ENCODE measurements at regions not wholly inside any gene's neighbourhood (a gene's known extent, or its start where the extent isn't known, plus 50 kb on each side); places are given as distances from the start of the nearest gene placed in this dataset.

DNA sequence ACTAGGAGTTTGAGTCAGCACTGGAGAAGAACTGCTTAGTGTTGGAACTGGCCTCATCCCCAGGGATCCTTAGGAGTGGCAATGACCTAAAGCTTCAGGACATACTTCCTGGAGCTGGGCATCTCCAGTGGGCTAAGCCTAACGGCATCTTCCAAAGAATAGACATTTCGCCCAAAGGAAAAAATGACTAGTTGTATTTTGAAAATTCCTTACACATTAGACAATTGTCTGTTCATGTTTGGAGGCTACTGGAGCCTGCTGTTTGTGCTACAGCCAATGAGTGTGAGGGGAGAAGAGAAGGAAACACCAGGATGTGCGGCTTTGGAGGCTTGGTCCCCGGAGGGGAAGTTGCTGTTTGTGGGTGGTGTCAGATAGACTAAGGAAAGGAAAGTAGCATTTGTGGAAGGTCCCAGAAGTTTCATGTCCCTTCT is 77.6 kb downstream of the POLR2M start:
- Histone ChIP-seq H3K4me1 (ENCODE audit: control insufficient read depth in 1 of 2, insufficient read depth in 2 of 2, low read length in 2 of 2) (no peaks in the 10 kb centered on the region), H3K4me2 (replicated peaks; ENCODE audit: extremely low read depth, low read length, poor library complexity, severe bottlenecking) (no peak overlapping the region), H3K9ac (ENCODE audit: insufficient read depth, low read length, poor library complexity, severe bottlenecking) (no peak overlapping the region), H3K79me2 (ENCODE audit: insufficient read depth, low read length) (no peaks in the 10 kb centered on the region), H3K36me3 (replicated peaks in 1 of 2; ENCODE audit: control insufficient read depth in 1 of 2, insufficient read depth in 2 of 2, low read length in 2 of 2) (no peaks in the 10 kb centered on the region), H3K27ac (ENCODE audit: low read depth in 1 of 2, low read length in 2 of 2) (no peak overlapping the region), H3K27me3 (ENCODE audit: control insufficient read depth in 2 of 2, insufficient read depth in 2 of 2, low read length in 2 of 2) (no peaks in the 10 kb centered on the region), H3K4me3 (replicated peaks in 1 of 3; ENCODE audit: low read depth in 2 of 3, low read length in 3 of 3) (no peak overlapping the region), H4K20me1 (ENCODE audit: insufficient read depth, low read length) (no peaks in the 10 kb centered on the region), H2AFZ (ENCODE audit: insufficient read depth, low read depth, low read length, poor library complexity, severe bottlenecking) (no peak overlapping the region), H3K9me3 (replicated peaks in 1 of 2; ENCODE audit: control insufficient read depth in 1 of 2, insufficient read depth in 1 of 2, low read length in 2 of 2) (no peaks in the 10 kb centered on the region)
- whole genome bisulfite sequencing (ENCODE audit: insufficient coverage) = 0% methylated on average over 2 of the region's 4 CpGs
- peaks cover 0 to 3% (median 0%) of the 10 kb centered on the region in 3 donors for H3K27me3 Mint-ChIP-seq (ENCODE audit: low read depth in 3 of 3)
- no peak overlapping the region for H3K4me3 Mint-ChIP-seq
- no peak overlapping the region for H3K27ac Mint-ChIP-seq
- no peak for DNase-seq
- peaks cover 9% of the 10 kb centered on the region for H3K4me1 Mint-ChIP-seq
- H3K9me3 Mint-ChIP-seq = peaks cover 0 to 3% (median 0%) of the 10 kb centered on the region in 7 donors
- no peaks in the 10 kb centered on the region for H3K36me3 Mint-ChIP-seq
- intact Hi-C loops (cut with micrococcal nuclease) = no loop called here
- TF ChIP-seq, protein P1, sequence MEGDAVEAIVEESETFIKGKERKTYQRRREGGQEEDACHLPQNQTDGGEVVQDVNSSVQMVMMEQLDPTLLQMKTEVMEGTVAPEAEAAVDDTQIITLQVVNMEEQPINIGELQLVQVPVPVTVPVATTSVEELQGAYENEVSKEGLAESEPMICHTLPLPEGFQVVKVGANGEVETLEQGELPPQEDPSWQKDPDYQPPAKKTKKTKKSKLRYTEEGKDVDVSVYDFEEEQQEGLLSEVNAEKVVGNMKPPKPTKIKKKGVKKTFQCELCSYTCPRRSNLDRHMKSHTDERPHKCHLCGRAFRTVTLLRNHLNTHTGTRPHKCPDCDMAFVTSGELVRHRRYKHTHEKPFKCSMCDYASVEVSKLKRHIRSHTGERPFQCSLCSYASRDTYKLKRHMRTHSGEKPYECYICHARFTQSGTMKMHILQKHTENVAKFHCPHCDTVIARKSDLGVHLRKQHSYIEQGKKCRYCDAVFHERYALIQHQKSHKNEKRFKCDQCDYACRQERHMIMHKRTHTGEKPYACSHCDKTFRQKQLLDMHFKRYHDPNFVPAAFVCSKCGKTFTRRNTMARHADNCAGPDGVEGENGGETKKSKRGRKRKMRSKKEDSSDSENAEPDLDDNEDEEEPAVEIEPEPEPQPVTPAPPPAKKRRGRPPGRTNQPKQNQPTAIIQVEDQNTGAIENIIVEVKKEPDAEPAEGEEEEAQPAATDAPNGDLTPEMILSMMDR (IDR thresholded peaks at IDR 0.05) = no peak

DNA sequence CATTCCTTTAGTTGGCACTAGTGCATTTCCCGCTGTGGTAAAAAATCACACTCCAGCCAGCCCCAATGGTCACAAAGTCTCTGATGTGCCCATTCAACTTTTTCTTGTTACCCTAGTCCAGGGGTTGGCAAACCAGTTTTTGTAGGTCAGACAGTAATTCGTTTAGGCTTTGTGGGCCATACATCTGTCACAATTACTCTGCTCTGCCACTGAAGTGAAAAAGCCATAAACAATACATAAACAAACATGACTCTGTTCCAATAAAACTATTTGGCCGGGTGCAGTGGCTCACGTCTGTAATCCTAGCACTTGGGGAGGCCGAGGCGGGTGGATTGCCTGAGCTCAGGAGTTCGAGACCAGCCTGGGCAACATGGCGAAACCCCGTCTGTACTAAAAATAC is 78.5 kb downstream of the POLR2M start:
- no peaks in the 10 kb centered on the region for H3K36me3 Mint-ChIP-seq
- Histone ChIP-seq H3K4me2 (replicated peaks; ENCODE audit: extremely low read depth, low read length, poor library complexity, severe bottlenecking) (no peak overlapping the region), H3K4me3 (replicated peaks in 1 of 3; ENCODE audit: low read depth in 2 of 3, low read length in 3 of 3) (no peak overlapping the region), H3K27ac (ENCODE audit: low read depth in 1 of 2, low read length in 2 of 2) (no peak overlapping the region), H3K9me3 (replicated peaks in 1 of 2; ENCODE audit: control insufficient read depth in 1 of 2, insufficient read depth in 1 of 2, low read length in 2 of 2) (no peaks in the 10 kb centered on the region), H2AFZ (ENCODE audit: insufficient read depth, low read depth, low read length, poor library complexity, severe bottlenecking) (no peak overlapping the region), H3K27me3 (ENCODE audit: control insufficient read depth in 2 of 2, insufficient read depth in 2 of 2, low read length in 2 of 2) (no peaks in the 10 kb centered on the region), H3K4me1 (ENCODE audit: control insufficient read depth in 1 of 2, insufficient read depth in 2 of 2, low read length in 2 of 2) (no peaks in the 10 kb centered on the region), H3K9ac (ENCODE audit: insufficient read depth, low read length, poor library complexity, severe bottlenecking) (no peak overlapping the region), H3K36me3 (replicated peaks in 1 of 2; ENCODE audit: control insufficient read depth in 1 of 2, insufficient read depth in 2 of 2, low read length in 2 of 2) (no peaks in the 10 kb centered on the region), H4K20me1 (ENCODE audit: insufficient read depth, low read length) (no peaks in the 10 kb centered on the region), H3K79me2 (ENCODE audit: insufficient read depth, low read length) (no peaks in the 10 kb centered on the region)
- H3K4me3 Mint-ChIP-seq = no peak overlapping the region
- WGBS (ENCODE audit: insufficient coverage) = 92% methylated on average over 2 of the region's 9 CpGs
- H3K27me3 Mint-ChIP-seq (ENCODE audit: low read depth in 3 of 3) = peaks cover 0 to 3% (median 0%) of the 10 kb centered on the region in 3 donors
- peaks cover 9% of the 10 kb centered on the region for H3K4me1 Mint-ChIP-seq
- intact Hi-C loops (cut with micrococcal nuclease) = no loop called here
- peaks cover 0 to 3% (median 0%) of the 10 kb centered on the region in 7 donors for H3K9me3 Mint-ChIP-seq
- no peak overlapping the region for H3K27ac Mint-ChIP-seq
- TF ChIP-seq, protein P1 (IDR thresholded peaks at IDR 0.05) = no peak
- no peak for DNase-seq
